ENCODE measurements at regions not wholly inside any gene's neighbourhood (a gene's known extent, or its start where the extent isn't known, plus 50 kb on each side); places are given as distances from the start of the nearest gene placed in this dataset.
"Not testable (repeated sequence)": the region's sequence is repeated elsewhere in the genome, so short reads cannot be mapped to it uniquely, and the experiment has no call there.

- DNase-seq (ENCODE audit: low spot score in 2 of 2) = no peak
- TF ChIP-seq CTCF (IDR thresholded peaks at IDR 0.05) = no peak
- TF ChIP-seq POLR2A (IDR thresholded peaks at IDR 0.05) = no peak
- H3K4me3 ChIP-seq (ENCODE audit: low read depth, poor library complexity, severe bottlenecking) = no peak overlapping the region
- 96 to 100% methylated on average over 2 of the region's 2 CpGs for WGBS, 2 donors
- intact Hi-C loops (cut with DNase I; ENCODE audit: low total_unique reads) = no loop called here
Observed at GRCh38 chrX:25112156-25112555, 96.4 kb upstream of the ARX start.

GRCh38 chrX:25108481-25108880 lies 92.7 kb upstream of the ARX start:
- no peak for DNase-seq (ENCODE audit: low spot score in 2 of 2)
- TF ChIP-seq POLR2A (IDR thresholded peaks at IDR 0.05) = no peak
- no peak for TF ChIP-seq CTCF (IDR thresholded peaks at IDR 0.05)
- WGBS, 2 donors = 68 to 72% methylated on average over 2 of the region's 2 CpGs
- intact Hi-C loops (cut with DNase I; ENCODE audit: low total_unique reads) = no loop called here
- no peak overlapping the region for H3K4me3 ChIP-seq (ENCODE audit: low read depth, poor library complexity, severe bottlenecking)

GRCh38 chrX:25105221-25105620 lies 89.5 kb upstream of the ARX start:
- TF ChIP-seq POLR2A (IDR thresholded peaks at IDR 0.05) = no peak
- no peak for TF ChIP-seq CTCF (IDR thresholded peaks at IDR 0.05)
- no peak overlapping the region for H3K4me3 ChIP-seq (ENCODE audit: low read depth, poor library complexity, severe bottlenecking)
- intact Hi-C loops (cut with DNase I; ENCODE audit: low total_unique reads) = no loop called here
- 44 to 50% methylated on average over 4 of the region's 4 CpGs for WGBS, 2 donors
- no peak for DNase-seq (ENCODE audit: low spot score in 2 of 2)

- no peak for DNase-seq (ENCODE audit: low spot score in 2 of 2)
- intact Hi-C loops (cut with DNase I; ENCODE audit: low total_unique reads) = no loop called here
- no peak overlapping the region for H3K4me3 ChIP-seq (ENCODE audit: low read depth, poor library complexity, severe bottlenecking)
- WGBS, 2 donors = 62 to 73% methylated on average over 3 of the region's 3 CpGs
- no peak for TF ChIP-seq CTCF (IDR thresholded peaks at IDR 0.05)
- TF ChIP-seq POLR2A (IDR thresholded peaks at IDR 0.05) = no peak
Observed at GRCh38 chrX:25096522-25097045, 80.8 kb upstream of the ARX start.

- intact Hi-C loops (cut with DNase I; ENCODE audit: low total_unique reads); DNase-seq (ENCODE audit: low spot score in 2 of 2); H3K4me3 ChIP-seq (ENCODE audit: low read depth, poor library complexity, severe bottlenecking): not testable (repeated sequence)
- WGBS, 2 donors = 73% methylated on average over 1 of the region's 1 CpG
Observed at GRCh38 chrX:25091152-25091551, 75.4 kb upstream of the ARX start.

GRCh38 chrX:25084446-25084845 lies 68.7 kb upstream of the ARX start:
- TF ChIP-seq CTCF (IDR thresholded peaks at IDR 0.05) (no peak), POLR2A (IDR thresholded peaks at IDR 0.05) (no peak)
- no peak overlapping the region for H3K4me3 ChIP-seq (ENCODE audit: low read depth, poor library complexity, severe bottlenecking)
- 71 to 88% methylated on average over 1 of the region's 1 CpG for WGBS, 2 donors
- no peak for DNase-seq (ENCODE audit: low spot score in 2 of 2)
- intact Hi-C loops (cut with DNase I; ENCODE audit: low total_unique reads) = no loop called here

Measured in lower leg skin (tissue), 4 donors.